ENCODE measurements at regions not wholly inside any gene's neighbourhood (a gene's known extent, or its start where the extent isn't known, plus 50 kb on each side); places are given as distances from the start of the nearest gene placed in this dataset.

DNA sequence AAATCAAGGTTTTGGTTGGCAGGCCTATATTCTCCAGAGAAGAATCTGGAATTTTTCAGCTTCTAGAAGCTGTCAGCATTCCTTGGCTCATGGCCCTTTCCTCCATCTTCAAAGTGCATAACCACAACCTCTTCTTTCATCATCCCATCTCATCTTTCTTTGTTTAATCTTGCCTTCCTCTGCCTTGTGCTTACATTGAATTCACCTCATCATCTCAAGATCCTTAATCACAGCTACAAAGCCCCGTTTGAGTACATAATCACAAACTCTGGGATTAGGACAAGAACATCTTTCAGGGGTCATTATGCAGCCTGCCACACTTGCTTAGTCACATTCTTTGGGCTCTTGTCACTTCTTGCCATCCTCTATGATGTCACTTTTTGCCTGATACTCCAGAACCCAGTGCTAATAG, 130.3 kb downstream of the FOXD1 start:
- no peak for TF ChIP-seq HOXB13 (CRISPR knock-in tag; IDR thresholded peaks at IDR 0.05; ENCODE audit: low read depth)
- Histone ChIP-seq H3K27ac (no peak overlapping the region), H3K4me2 (no peak overlapping the region), H3K9me3 (no peaks in the 10 kb centered on the region), H3K4me1 (no peaks in the 10 kb centered on the region), H3K4me3 (no peak overlapping the region)
- POLR2A ChIA-PET: no interaction called here
- 14% methylated on average over 1 of the region's 1 CpG for WGBS (ENCODE audit: missing lambda C conversion rate)
- DNase-seq (ENCODE audit: low read depth in 1 of 2, low spot score in 1 of 2): no peak
- FAIRE-seq: no peak
- ATAC-seq: no peak
- CTCF ChIA-PET: interaction anchor here (0.6 to 4.6 kb wide), 3 partner anchors 10 to 236 kb away, joined by 3 to 17 read pairs (median 5); no protein-coding TSS in a partner anchor

DNA sequence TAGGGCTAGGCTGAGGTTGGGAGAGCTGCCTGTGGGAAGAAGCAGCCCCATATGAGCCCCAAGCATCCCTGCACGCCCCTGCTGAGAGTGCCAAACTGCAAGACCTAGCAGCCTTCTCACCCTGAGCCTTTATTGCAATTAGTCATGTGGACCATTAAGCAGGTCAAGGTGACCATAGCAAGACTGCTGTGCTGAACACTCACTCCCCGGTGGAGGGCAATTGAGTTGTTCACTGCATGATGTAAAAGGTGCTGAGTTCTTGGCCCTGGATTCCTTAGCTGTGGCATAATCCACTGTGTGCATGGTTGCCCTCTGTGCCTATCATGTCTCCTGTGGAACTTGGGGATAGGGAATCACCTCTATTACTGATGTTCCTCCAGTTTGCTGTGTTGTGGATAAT, 131.1 kb downstream of the FOXD1 start:
- ChIA-PET CTCF (interaction anchor here (0.9 to 4.6 kb wide), 4 partner anchors 13 to 120 kb away, joined by 3 to 17 read pairs (median 5); no protein-coding TSS in a partner anchor), POLR2A (no interaction called here)
- FAIRE-seq: no peak
- H3K4me3 ChIP-seq: no peak overlapping the region
- ATAC-seq: no peak
- no peaks in the 10 kb centered on the region for H3K9me3 ChIP-seq
- H3K27ac ChIP-seq: no peak overlapping the region
- TF ChIP-seq TP53 (CRISPR knock-in tag; IDR thresholded peaks at IDR 0.05) (no peak), FOXS1 (CRISPR knock-in tag; IDR thresholded peaks at IDR 0.05) (no peak), HOXB13 (CRISPR knock-in tag; IDR thresholded peaks at IDR 0.05; ENCODE audit: low read depth) (no peak), EHF (CRISPR knock-in tag; IDR thresholded peaks at IDR 0.05) (no peak), PHF8 (IDR thresholded peaks at IDR 0.05; ENCODE audit: borderline replicate concordance, low read depth) (no peak), CEBPB (IDR thresholded peaks at IDR 0.05) (no peak), CBX2 (IDR thresholded peaks at IDR 0.05; ENCODE audit: borderline replicate concordance, low read depth) (no peak), MAZ (IDR thresholded peaks at IDR 0.05; ENCODE audit: borderline replicate concordance, low read depth, low read length) (no peak), ESRRA (IDR thresholded peaks at IDR 0.05; ENCODE audit: borderline replicate concordance, low read length) (no peak), RFX5 (IDR thresholded peaks at IDR 0.05) (no peak), NR3C1 (IDR thresholded peaks at IDR 0.05) (no peak)
- TF ChIP-seq, protein P1, sequence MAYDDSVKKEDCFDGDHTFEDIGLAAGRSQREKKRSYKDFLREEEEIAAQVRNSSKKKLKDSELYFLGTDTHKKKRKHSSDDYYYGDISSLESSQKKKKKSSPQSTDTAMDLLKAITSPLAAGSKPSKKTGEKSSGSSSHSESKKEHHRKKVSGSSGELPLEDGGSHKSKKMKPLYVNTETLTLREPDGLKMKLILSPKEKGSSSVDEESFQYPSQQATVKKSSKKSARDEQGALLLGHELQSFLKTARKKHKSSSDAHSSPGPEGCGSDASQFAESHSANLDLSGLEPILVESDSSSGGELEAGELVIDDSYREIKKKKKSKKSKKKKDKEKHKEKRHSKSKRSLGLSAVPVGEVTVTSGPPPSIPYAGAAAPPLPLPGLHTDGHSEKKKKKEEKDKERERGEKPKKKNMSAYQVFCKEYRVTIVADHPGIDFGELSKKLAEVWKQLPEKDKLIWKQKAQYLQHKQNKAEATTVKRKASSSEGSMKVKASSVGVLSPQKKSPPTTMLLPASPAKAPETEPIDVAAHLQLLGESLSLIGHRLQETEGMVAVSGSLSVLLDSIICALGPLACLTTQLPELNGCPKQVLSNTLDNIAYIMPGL (CRISPR knock-in tag; IDR thresholded peaks at IDR 0.05; ENCODE audit: borderline replicate concordance): no peak
- no peak overlapping the region for H3K4me2 ChIP-seq
- DNase-seq (ENCODE audit: low read depth in 1 of 2, low spot score in 1 of 2): no peak
- 20% methylated on average over 2 of the region's 2 CpGs for WGBS (ENCODE audit: missing lambda C conversion rate)
- H3K4me1 ChIP-seq: no peaks in the 10 kb centered on the region

GRCh38 chr5:73314395-73315257, 134.0 kb downstream of the FOXD1 start:
- TF ChIP-seq JUNB (IDR thresholded peaks at IDR 0.05) (no peak), PBX3 (IDR thresholded peaks at IDR 0.05) (no peak), PHF8 (IDR thresholded peaks at IDR 0.05; ENCODE audit: borderline replicate concordance, low read depth) (no peak), ZSCAN20 (CRISPR knock-in tag; IDR thresholded peaks at IDR 0.05) (no peak), KDM5A (IDR thresholded peaks at IDR 0.05) (no peak), FOSB (CRISPR knock-in tag; IDR thresholded peaks at IDR 0.05) (no peak), HOXB13 (CRISPR knock-in tag; IDR thresholded peaks at IDR 0.05; ENCODE audit: low read depth) (no peak), MAX (IDR thresholded peaks at IDR 0.05) (no peak), RCOR1 (IDR thresholded peaks at IDR 0.05; ENCODE audit: low read depth, low read length) (no peak), TFCP2L1 (CRISPR knock-in tag; IDR thresholded peaks at IDR 0.05) (no peak), CHD4 (IDR thresholded peaks at IDR 0.05; ENCODE audit: borderline replicate concordance) (no peak), RARB (CRISPR knock-in tag; IDR thresholded peaks at IDR 0.05) (no peak)
- Histone ChIP-seq H3K4me1 (peaks cover 12% of the 10 kb centered on the region), H3K27ac (no peak overlapping the region), H3K4me3 (no peak overlapping the region), H3K4me2 (no peak overlapping the region), H3K9me3 (no peaks in the 10 kb centered on the region)
- 68% methylated on average over 8 of the region's 8 CpGs for WGBS (ENCODE audit: missing lambda C conversion rate)
- FAIRE-seq: no peak
- no peak for DNase-seq (ENCODE audit: low read depth in 1 of 2, low spot score in 1 of 2)
- ChIA-PET POLR2A (no interaction called here), CTCF (interaction anchor here (0.8 to 3.1 kb wide), 5 partner anchors 11 to 136 kb away, joined by 3 to 12 read pairs (median 8); no protein-coding TSS in a partner anchor)
- no peak for ATAC-seq

Measured in A549 (cell line).